ENCODE measurements at regions not wholly inside any gene's neighbourhood (a gene's known extent, or its start where the extent isn't known, plus 50 kb on each side); places are given as distances from the start of the nearest gene placed in this dataset.

DNA sequence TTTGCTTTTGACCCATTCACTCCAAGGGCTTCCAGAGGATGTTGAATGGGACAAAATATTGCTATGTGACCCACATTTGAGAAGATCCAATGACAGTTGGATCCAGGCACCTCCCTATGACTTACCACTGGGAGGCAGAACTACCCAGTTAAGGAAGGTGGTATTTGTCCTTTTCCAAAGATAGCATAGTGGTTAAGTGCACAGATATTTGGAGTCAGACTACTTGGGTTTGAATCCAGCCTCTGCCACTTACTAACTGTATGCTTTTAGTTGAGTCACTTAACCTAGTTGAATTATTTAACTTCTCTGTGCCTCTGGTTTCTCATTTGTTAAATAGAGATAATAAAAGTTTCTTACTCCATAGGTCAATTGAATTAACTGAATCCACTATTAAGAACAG, 74.5 kb upstream of the PALM2AKAP2 start:
- TF ChIP-seq CTCF (conservative IDR thresholded peaks at IDR 0.05; ENCODE audit: low read length): 0 out of 2 replicates have a peak, but pooled peaks have one; percentile 21
- TF ChIP-seq EZH2phosphoT487 (IDR thresholded peaks at IDR 0.05; ENCODE audit: borderline replicate concordance, low read depth, low read length): no peak
